Spleen (tissue), 11 donors: ENCODE measurements at regions not wholly inside any gene's neighbourhood (a gene's known extent, or its start where the extent isn't known, plus 50 kb on each side); places are given as distances from the start of the nearest gene placed in this dataset.

Experiments
- DNase-seq: peaks from one replicate; pipeline ENCODE4 v3.0.0-alpha.2; 2020
- H3K27ac ChIP-seq, 8 donors: fragments of 200-600 bp; sonication (generic) in 7 of 8; 1 replicate in 4 of 8; 2 replicates in 4 of 8; pipeline versions ENCODE4 v1.5.0 to v1.8.0; 2016 to 2021; ENCODE audit warnings: inconsistent platforms in 4 of 8, mild to moderate bottlenecking in 4 of 8, moderate library complexity in 1 of 8
- H3K27me3 ChIP-seq, 7 donors: fragments of 200-600 bp; sonication (generic) in 6 of 7; replicated peaks in 1 of 7; 1 replicate in 4 of 7; 2 replicates in 3 of 7; pipeline versions ENCODE4 v1.5.0 to v1.8.0; 2016 to 2021; ENCODE audit warnings: inconsistent platforms in 3 of 7, mild to moderate bottlenecking in 1 of 7
- H3K36me3 ChIP-seq, 6 donors: fragments of 200-600 bp; sonication (generic) in 5 of 6; 1 replicate in 4 of 6; 2 replicates in 2 of 6; pipeline versions ENCODE4 v1.5.0 to v1.8.0; 2016 to 2021; ENCODE audit warnings: inconsistent platforms in 2 of 6
- H3K4me1 ChIP-seq, 6 donors: fragments of 200-600 bp; sonication (generic) in 5 of 6; 1 replicate in 3 of 6; 2 replicates in 3 of 6; pipeline versions ENCODE4 v1.5.0 to v1.8.0; 2016 to 2021; ENCODE audit warnings: inconsistent platforms in 3 of 6
- H3K4me3 ChIP-seq, 8 donors: fragments of 200-600 bp; sonication (generic) in 7 of 8; 1 replicate in 4 of 8; 2 replicates in 4 of 8; pipeline versions ENCODE4 v1.5.0 to v1.8.0; 2016 to 2021; ENCODE audit warnings: inconsistent platforms in 4 of 8, mild to moderate bottlenecking in 4 of 8, moderate library complexity in 2 of 8
- H3K9me3 ChIP-seq, 8 donors: fragments of 200-600 bp; sonication (generic) in 7 of 8; 1 replicate in 4 of 8; 2 replicates in 4 of 8; pipeline versions ENCODE4 v1.5.0 to v1.8.0; 2016 to 2021; ENCODE audit warnings: inconsistent platforms in 4 of 8
- POLR2A ChIP-seq, 3 donors: fragments of 450-650 bp; IDR thresholded peaks; one replicate each; pipeline ENCODE4 v1.5.1; 2017; ENCODE audit warnings: antibody characterized with exemption in 3 of 3, mild to moderate bottlenecking in 1 of 3
- POLR2AphosphoS5 ChIP-seq, 3 donors: sonication (generic); formaldehyde crosslinking; IDR thresholded peaks; one replicate each; pipeline ENCODE4 v1.5.1; 2017; ENCODE audit warnings: antibody characterized with exemption in 3 of 3
- WGBS, 5 donors: extraction: QIAGEN DNeasy Blood & Tissue Kit in 3 of 5; methylation state at CpG; one replicate each; pipeline versions ENCODE4 v1.1.5 to v1.1.7; 2013 to 2018; 5-methylcytosine and 5-hydroxymethylcytosine counted together
- intact Hi-C: fragments of 100-400 bp; cut with DNase I; formaldehyde crosslinking; loops from one replicate; pipeline ENCODE4 v1.15.0; 2023; ENCODE audit warnings: low total_unique reads
- TF ChIP-seq, protein P1 (sequence below), 11 experiments: fragments of 200-600 bp in 7 of 11; fragments of 450-650 bp in 4 of 11; sonication (generic) in 4 of 11; IDR thresholded peaks in 8 of 11; conservative IDR thresholded peaks in 3 of 11; 1 replicate in 7 of 11; 2 replicates in 4 of 11; pipeline versions ENCODE4 v1.4.0 to v1.8.0; 2016 to 2021; ENCODE audit warnings: antibody characterized with exemption in 11 of 11, inconsistent platforms in 4 of 11, mild to moderate bottlenecking in 1 of 11
- donor health status: healthy with polysubstance abuse.
- donor health status: DM: no; HTN: no; CAD: no; lungs with moderate emphysema.
- donor health status: DM: no; HTN: no; CAD: no.
- donor health status: Bipolar disorder and iron deficiency.
- donor health status: healthy.
- donor health status: DM: no; HTN: no; CAD: no.
- donor health status: DM: yes; HTN: yes; CAD: no.

DNA sequence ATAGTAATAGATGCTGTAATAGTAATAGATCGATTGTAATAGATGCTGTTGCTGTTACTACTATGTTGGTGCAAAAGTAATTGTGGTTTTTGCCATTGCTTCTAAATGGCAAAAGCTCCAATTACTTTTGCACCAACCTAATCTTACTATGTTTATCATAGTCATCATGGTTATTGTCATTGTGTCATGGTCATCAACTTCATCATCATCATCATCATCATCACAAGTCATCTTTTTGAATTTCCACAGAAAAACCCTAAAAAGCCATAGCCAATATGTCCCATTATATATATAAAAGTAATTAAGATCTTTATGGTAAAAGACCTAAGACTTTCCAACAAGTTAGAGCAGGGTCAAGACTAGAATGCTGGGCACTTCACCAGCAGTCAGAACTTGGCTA lies 435.1 kb upstream of the MARCKS start:
- Histone ChIP-seq H3K27ac (no peak overlapping the region), H3K4me1 (no peaks in the 10 kb centered on the region), H3K36me3 (no peaks in the 10 kb centered on the region), H3K9me3 (no peaks in the 10 kb centered on the region), H3K27me3 (no peaks in the 10 kb centered on the region), H3K4me3 (no peak overlapping the region)
- intact Hi-C loops: no loop called here
- no peak for DNase-seq
- 61 to 82% (median 75%) methylated on average over 1 of the region's 1 CpG for WGBS, 5 donors
- no peak for TF ChIP-seq POLR2AphosphoS5 (IDR thresholded peaks at IDR 0.05)
- TF ChIP-seq, protein P1, sequence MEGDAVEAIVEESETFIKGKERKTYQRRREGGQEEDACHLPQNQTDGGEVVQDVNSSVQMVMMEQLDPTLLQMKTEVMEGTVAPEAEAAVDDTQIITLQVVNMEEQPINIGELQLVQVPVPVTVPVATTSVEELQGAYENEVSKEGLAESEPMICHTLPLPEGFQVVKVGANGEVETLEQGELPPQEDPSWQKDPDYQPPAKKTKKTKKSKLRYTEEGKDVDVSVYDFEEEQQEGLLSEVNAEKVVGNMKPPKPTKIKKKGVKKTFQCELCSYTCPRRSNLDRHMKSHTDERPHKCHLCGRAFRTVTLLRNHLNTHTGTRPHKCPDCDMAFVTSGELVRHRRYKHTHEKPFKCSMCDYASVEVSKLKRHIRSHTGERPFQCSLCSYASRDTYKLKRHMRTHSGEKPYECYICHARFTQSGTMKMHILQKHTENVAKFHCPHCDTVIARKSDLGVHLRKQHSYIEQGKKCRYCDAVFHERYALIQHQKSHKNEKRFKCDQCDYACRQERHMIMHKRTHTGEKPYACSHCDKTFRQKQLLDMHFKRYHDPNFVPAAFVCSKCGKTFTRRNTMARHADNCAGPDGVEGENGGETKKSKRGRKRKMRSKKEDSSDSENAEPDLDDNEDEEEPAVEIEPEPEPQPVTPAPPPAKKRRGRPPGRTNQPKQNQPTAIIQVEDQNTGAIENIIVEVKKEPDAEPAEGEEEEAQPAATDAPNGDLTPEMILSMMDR (IDR thresholded peaks at IDR 0.05 in 8 of 11, conservative IDR thresholded peaks at IDR 0.05 in 3 of 11): no peak
- TF ChIP-seq POLR2A (IDR thresholded peaks at IDR 0.05): no peak

DNA sequence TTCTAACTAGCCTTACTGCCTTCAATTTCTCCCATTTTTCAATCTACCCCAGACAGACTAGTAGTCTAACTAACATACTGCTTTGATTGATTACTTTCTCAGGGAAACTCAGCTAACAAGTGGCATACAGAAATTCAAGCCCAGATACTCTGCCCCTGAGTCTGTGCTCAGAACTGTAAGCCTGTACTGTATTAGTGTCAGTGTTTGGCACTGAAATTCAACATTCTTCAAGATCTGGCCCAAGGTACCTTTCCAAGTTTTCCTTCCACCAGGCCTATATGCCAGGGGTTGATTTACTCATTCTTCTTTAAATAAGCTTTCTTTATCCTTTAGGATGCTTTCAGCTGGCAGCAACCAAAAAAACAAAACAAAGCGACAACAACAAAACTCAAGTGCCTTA lies 433.2 kb upstream of the MARCKS start:
- Histone ChIP-seq H3K9me3 (no peaks in the 10 kb centered on the region), H3K27ac (no peak overlapping the region), H3K27me3 (no peaks in the 10 kb centered on the region), H3K36me3 (no peaks in the 10 kb centered on the region), H3K4me3 (no peak overlapping the region), H3K4me1 (no peaks in the 10 kb centered on the region)
- WGBS, 5 donors: 91 to 98% (median 95%) methylated on average over 1 of the region's 1 CpG
- no peak for DNase-seq
- TF ChIP-seq POLR2A (IDR thresholded peaks at IDR 0.05) (no peak), POLR2AphosphoS5 (IDR thresholded peaks at IDR 0.05) (no peak)
- TF ChIP-seq, protein P1 (IDR thresholded peaks at IDR 0.05 in 8 of 11, conservative IDR thresholded peaks at IDR 0.05 in 3 of 11): no peak
- intact Hi-C loops: no loop called here

DNA sequence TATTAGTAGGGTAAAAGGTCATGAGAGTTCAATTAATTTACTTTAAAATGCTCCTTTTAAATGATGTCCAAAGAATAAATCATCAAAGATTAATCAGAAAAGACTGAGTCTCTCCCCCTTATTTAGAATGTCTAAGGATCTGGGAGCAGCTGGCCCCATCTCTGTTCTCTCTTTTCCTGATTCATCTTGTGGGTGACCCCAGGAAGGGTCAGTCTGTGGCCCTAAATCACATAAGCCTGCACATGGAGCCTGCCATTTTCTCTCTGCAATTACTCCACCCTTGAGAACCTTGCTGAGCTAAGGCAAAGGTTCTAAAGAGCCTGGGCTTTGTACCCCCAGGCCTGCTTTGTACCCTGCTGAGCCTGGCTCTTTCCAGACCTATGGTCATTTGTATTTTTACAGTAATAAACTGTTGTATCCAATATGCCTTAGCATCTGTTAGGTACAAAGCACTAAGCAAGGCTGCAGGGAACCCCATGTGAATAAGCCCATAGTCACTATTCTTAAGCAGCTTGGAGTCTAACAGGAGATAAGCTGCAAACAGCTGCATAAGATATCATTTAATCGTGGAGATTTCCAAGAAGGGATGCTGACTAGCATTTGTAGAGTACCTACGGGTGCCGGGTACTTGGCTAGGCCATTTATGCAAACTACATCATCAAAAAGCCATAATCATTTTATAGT lies 431.0 kb upstream of the MARCKS start:
- TF ChIP-seq, protein P1 (IDR thresholded peaks at IDR 0.05 in 8 of 11, conservative IDR thresholded peaks at IDR 0.05 in 3 of 11): no peak
- TF ChIP-seq POLR2A (IDR thresholded peaks at IDR 0.05): no peak
- no peak for TF ChIP-seq POLR2AphosphoS5 (IDR thresholded peaks at IDR 0.05)
- intact Hi-C loops: no loop called here
- no peaks in the 10 kb centered on the region for H3K27me3 ChIP-seq
- H3K4me1 ChIP-seq: no peaks in the 10 kb centered on the region
- peak overlapping the region in 1 of 8 donors; percentile 3 for H3K27ac ChIP-seq
- no peak overlapping the region for H3K4me3 ChIP-seq
- no peak for DNase-seq
- 76 to 89% (median 86%) methylated on average over 3 of the region's 3 CpGs for WGBS, 5 donors
- no peaks in the 10 kb centered on the region for H3K9me3 ChIP-seq
- H3K36me3 ChIP-seq: no peaks in the 10 kb centered on the region

GRCh38 chr6:113427617-113428016 lies 429.5 kb upstream of the MARCKS start:
- TF ChIP-seq POLR2AphosphoS5 (IDR thresholded peaks at IDR 0.05) (no peak), POLR2A (IDR thresholded peaks at IDR 0.05) (no peak)
- TF ChIP-seq, protein P1 (IDR thresholded peaks at IDR 0.05 in 8 of 11, conservative IDR thresholded peaks at IDR 0.05 in 3 of 11): no peak
- no peaks in the 10 kb centered on the region for H3K27me3 ChIP-seq
- H3K27ac ChIP-seq: no peak overlapping the region
- intact Hi-C loops: no loop called here
- 86 to 98% (median 94%) methylated on average over 2 of the region's 2 CpGs for whole genome bisulfite sequencing, 5 donors
- DNase-seq: no peak
- H3K4me3 ChIP-seq: no peak overlapping the region
- no peaks in the 10 kb centered on the region for H3K9me3 ChIP-seq
- H3K36me3 ChIP-seq: no peaks in the 10 kb centered on the region
- H3K4me1 ChIP-seq: peaks cover 0 to 5% (median 0%) of the 10 kb centered on the region in 6 donors
